ENCODE measurements at regions not wholly inside any gene's neighbourhood (a gene's known extent, or its start where the extent isn't known, plus 50 kb on each side); places are given as distances from the start of the nearest gene placed in this dataset.

GRCh38 chr16:86213437-86214205 lies 296.7 kb upstream of the FOXF1 start:
- DNase-seq (ENCODE audit: low read depth): no peak

DNA sequence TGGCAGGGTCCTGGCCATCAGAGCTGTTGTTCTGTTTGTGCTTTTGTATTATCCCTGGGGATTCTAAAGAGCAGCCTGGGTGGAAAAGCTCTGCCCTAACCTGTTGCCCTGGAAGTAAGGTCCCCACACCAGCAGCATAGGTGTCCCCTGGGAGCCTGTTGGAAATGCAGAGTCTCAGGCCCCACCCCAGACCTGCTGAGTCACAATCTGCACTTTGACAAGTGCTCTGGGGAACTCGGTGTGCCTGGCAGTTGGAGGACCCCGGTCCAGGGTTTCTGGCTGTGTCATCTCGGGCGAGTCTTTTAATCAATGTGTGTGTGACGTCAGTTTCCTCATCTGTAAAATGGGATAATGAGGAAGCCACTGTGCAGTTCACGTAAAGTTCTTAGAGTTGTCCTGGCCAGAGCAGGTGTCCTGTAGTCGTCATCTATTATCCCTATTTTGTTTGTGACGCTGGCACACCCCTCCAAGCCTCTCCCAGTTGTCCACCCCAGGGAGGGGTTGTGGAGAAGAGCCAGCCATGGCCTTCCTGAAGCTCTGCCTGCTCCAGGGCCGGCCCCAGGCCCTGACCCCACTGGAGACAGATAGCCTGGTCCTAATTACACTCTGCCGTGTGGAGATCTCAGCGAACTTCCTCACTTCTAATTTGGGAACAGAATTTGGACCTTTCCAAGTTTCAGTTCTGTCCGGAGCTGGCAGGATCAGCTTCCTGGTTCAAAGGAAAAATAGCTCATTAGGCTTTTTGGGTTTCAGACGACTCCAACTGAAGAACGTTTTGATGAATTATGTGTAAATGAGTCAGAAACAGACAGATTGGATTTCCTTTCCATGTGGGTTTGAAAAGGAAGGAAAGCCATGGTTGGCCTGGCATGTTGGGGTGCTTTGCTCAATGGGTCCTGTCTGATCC lies 295.7 kb upstream of the FOXF1 start:
- DNase-seq (ENCODE audit: low read depth): peak; percentile 42

DNA sequence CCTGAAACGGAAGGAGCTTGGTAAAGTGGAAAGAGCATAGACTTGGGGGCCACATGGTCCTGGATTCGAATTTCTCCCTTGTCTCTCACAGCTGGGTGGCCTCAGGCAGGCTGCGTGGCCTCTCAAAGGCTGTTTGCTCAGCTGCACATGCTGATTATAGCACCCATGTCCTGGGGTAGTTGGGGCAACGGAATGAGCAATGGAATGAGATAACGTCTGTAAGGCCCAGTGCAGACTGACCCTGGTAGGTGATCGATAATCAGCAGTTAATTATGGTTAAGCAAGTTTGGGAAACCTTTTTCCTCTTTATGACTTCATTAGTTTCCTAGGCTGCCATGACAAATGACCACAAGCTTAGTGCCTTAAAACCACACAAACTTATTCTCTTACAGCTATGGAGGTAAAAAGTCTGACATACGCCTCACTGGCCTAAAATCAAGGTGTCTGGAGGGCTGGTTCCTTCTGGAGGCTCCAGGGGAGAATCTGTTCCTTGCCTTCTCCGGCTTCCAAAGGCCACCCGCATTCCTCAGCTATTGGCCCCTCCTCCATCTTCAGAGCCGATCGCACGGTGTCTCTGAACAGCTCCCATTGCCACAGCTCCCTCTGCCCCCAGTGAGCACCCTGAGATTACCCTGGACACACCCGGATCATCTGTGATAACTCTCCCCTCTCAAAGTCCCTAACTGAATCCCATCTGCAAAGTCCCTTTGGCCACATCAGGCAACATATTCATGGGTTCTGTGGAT lies 294.9 kb upstream of the FOXF1 start:
- DNase-seq (ENCODE audit: low read depth): peak; percentile 40

- no peak for DNase-seq (ENCODE audit: low read depth)
Measured at GRCh38 chr16:86215979-86216585, 294.2 kb upstream of the FOXF1 start.

GRCh38 chr16:86216591-86216990 lies 293.7 kb upstream of the FOXF1 start:
- DNase-seq (ENCODE audit: low read depth): no peak

DNA sequence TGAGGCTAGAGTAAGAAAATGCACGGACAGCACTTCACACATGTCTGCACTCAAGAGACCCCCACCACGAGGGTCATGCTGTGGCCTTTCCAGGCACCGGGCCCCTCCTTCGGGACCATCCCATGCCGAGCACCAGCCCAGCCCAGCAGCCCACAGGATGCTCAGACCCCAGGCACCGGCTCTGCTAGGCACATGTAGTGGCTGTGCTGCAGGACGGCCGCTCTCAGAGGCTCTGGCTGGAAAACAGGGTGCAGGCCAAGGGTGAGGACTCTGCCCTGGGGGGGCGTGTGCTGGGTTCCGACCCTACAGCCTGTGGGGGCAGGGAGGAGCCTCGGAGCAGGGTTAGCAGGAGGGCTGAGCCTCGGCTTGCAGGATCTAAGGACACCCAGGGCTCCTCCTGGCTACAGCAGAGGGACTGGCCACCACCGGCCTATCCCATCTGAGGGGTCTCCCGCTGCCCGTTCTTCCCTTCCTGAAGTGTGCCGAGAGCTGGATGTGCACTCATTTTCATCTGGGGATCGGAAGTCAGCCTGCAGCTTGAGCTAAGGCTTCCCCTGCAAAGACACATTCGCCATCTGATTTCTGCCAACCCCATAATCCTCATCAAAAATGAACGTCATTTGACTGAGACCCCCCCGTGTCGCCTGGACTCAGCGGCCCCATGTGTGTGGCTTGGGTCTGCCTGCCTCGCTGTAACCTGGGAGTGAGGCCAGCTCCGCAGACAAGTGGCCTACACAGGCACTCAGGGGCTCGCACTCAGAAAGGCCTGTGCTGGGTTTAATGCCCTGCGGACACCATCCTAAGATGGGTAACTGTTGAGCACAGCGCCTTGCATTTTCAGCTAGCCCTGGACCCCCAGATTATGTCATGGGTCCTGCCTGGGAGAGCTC lies 293.1 kb upstream of the FOXF1 start:
- DNase-seq (ENCODE audit: low read depth): no peak

- DNase-seq (ENCODE audit: low read depth): no peak
Measured at GRCh38 chr16:86217891-86218270, 292.4 kb upstream of the FOXF1 start.

GRCh38 chr16:86218479-86219170 lies 291.7 kb upstream of the FOXF1 start:
- no peak for DNase-seq (ENCODE audit: low read depth)

GRCh38 chr16:86219655-86220445 lies 290.5 kb upstream of the FOXF1 start:
- no peak for DNase-seq (ENCODE audit: low read depth)

DNA sequence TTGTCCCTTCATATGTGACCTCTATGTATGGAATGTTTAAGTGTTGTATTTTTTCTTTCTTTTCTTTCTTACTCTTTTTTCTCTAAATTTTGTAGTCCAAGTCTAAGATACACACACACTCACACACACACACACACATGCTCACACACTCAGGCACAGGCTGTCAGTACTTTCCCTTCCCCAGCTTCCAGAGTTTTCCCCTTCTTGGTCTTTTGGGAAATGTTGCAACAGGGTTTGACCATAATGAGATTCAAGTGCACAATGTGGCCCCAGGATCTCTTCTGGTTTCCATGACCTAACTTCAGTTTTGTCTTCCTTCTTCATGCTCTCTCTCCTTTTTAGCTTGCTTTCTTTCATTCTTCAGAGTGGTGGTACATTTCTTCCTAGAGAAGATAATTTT lies 289.8 kb upstream of the FOXF1 start:
- no peak for DNase-seq (ENCODE audit: low read depth)

DNA sequence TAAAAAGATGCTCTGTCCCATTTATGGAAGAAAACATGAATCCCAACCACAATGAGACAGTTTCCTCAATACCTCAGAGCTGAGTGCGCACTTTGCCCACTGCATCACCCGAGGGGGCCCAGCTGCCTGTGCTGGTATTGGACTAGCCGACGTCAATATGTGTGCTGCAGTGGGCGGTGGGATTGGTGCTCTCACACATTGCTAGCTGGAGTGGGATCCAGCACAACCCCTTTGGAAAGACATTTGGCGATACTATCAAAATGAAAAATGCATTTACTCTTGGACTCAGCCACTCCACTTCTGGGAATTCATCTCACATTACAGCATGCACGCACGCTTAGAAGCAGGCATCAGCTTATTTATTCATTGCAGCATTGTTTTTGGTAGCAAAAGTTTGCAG lies 289.2 kb upstream of the FOXF1 start:
- no peak for DNase-seq (ENCODE audit: low read depth)

- DNase-seq (ENCODE audit: low read depth): peak; percentile 39
Measured at GRCh38 chr16:86222547-86222946, 287.8 kb upstream of the FOXF1 start.

DNA sequence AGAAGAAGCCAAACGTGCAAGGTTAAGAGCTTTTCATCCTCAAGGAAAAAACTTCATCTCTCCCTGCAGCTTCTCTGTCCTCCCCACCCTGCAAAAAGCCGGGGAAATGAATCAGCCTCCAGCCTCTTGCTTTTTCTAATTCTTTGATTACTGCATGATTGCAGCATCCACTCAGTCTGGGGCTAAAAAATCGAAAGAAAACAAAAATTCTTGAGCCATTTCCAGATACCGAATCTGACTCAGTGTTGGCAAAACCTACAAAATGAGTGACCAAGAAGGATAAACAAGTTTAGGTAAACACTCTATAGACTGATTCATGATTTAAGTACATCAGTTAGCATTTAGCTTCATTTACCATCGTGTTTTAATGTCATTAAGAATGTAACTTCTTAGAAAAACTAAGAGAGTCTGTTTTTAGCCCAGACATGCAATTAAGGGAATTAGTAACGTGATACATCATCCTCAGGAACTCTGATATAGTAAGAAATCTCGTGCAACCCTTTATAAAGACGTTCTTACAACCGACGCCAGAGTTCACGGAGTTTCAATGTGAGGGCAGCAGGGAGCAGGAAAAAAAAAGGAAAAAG lies 287.3 kb upstream of the FOXF1 start:
- peak; percentile 87 for DNase-seq (ENCODE audit: low read depth)

DNA sequence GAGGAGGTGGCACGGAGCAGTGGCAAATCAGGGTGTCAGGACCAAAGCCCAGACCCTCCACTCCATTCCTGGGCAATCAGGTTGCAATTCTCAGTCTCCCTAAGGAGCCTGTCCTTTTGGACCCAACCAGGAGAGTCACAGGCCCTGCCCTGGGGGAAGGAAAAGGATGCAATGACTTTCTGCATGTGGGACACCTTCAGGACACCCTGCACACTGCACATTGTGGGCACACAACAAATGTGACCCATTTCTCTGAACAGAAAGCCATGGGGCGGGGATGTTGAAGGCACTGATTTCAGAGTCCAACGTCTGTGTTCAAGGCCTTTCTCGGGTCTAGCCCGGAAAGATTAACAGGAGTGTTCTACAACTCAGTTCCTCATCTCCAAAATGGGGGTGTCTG lies 286.2 kb upstream of the FOXF1 start:
- DNase-seq (ENCODE audit: low read depth): no peak

GRCh38 chr16:86224629-86225028 lies 285.7 kb upstream of the FOXF1 start:
- no peak for DNase-seq (ENCODE audit: low read depth)

DNA sequence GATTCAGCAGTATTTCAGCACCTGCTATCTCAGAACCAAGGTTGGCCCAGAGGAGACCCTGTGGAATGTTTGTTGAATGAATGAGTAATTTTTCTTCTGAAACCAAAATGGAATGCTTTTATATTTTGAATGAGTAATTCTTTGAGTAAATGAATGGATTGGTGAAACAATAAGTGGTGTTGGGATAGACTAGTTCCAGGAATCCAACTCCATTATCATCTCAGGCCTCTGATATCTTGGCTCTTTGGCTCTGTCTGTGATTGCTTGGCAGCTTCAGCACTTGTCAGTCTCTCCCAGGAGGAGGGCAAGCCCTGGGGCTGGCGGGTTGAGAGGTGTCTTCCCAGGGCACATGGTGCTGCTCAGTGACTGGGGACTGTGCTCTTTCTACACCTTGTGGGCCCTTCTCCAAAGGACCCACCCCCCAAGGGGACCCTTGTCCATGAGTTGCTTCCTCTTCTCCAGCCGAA lies 284.4 kb upstream of the FOXF1 start:
- no peak for DNase-seq (ENCODE audit: low read depth)

DNA sequence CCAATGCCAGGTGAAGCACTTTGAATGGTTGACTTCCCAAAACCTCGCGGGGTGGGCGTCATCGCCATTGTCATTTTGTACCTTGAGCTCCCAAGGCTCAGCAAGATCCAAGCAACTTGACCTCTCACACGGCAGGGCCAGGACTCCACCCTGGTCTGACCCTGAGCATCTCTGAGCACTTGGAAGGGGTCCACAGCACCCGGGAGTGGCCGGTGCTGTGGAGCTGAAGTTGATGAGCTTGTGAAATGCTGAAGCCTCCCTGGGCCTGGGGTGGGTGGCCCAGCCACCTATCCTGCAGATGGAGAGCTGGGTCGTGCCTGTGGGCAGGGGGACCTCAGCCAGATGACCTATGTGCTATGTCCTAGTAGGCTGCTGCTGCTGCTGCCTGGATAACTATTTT lies 283.3 kb upstream of the FOXF1 start:
- no peak for DNase-seq (ENCODE audit: low read depth)

GRCh38 chr16:86227801-86228200 lies 282.5 kb upstream of the FOXF1 start:
- DNase-seq (ENCODE audit: low read depth): peak; percentile 47

DNA sequence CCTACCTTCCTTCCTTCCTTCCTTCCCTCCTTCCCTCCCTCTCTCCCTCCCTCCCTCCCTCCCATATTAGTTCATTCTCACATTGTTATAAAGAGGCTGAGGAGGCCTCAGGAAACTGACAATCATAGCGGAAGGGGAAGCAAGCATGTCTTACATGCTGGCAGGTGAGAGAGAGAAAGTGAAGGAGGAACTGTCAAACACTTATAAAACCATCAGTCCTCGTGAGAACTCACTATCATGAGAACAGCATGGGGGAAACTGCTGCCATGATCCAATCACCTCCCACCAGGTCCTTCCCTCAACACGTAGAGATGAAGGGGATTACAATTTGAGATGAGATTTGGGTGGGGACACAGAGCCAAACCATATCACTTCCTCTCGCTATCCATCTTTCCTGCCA lies 281.6 kb upstream of the FOXF1 start:
- no peak for DNase-seq (ENCODE audit: low read depth)

All from M059J (cell line).